OCI-LY3 (cell line): ENCODE measurements at regions not wholly inside any gene's neighbourhood (a gene's known extent, or its start where the extent isn't known, plus 50 kb on each side); places are given as distances from the start of the nearest gene placed in this dataset.

Experiments
- H2AFZ ChIP-seq: fragments of 200-600, 300-600 bp; shearing (Covaris generic); 2 replicates; pipeline ENCODE4 v1.6.0; 2014; ENCODE audit warnings: antibody characterized with exemption, low read depth, low read length
- H3K27ac ChIP-seq: fragments of 200-600, 300-600 bp; sonication (generic); 2 replicates; pipeline ENCODE4 v1.5.1; 2014; ENCODE audit warnings: mild to moderate bottlenecking, low read length, moderate library complexity, mixed read lengths
- H3K27me3 ChIP-seq: fragments of 200-600, 300-600 bp; sonication (generic); 2 replicates; pipeline ENCODE4 v1.6.1; 2014; ENCODE audit warnings: low read depth, low read length, mixed read lengths
- H3K36me3 ChIP-seq: fragments of 200-600, 300-600 bp; sonication (generic); replicated peaks from 2 replicates; pipeline ENCODE3; 2014; ENCODE audit warnings: low read depth, low read length, mixed read lengths
- H3K4me1 ChIP-seq: fragments of 300-600, 200-600 bp; sonication (generic); 2 replicates; pipeline ENCODE4 v1.6.1; 2014; ENCODE audit warnings: low read length, mixed read lengths
- H3K4me2 ChIP-seq: fragments of 200-600, 300-600 bp; sonication (generic); 2 replicates; pipeline ENCODE4 v1.6.1; 2014; ENCODE audit warnings: low read length, mixed read lengths
- H3K4me3 ChIP-seq: fragments of 300-600, 200-600 bp; sonication (generic); 2 replicates; pipeline ENCODE4 v1.5.1; 2014; ENCODE audit warnings: antibody characterized with exemption, mild to moderate bottlenecking, low read length, moderate library complexity
- H3K79me2 ChIP-seq: fragments of 300-600, 200-600 bp; shearing (Covaris generic); 2 replicates; pipeline ENCODE4 v1.6.1; 2014; ENCODE audit warnings: mild to moderate bottlenecking, low read length, mixed read lengths
- H3K9ac ChIP-seq: fragments of 300-600, 200-600 bp; shearing (Covaris generic); 2 replicates; pipeline ENCODE4 v1.6.0; 2014; ENCODE audit warnings: mild to moderate bottlenecking, low read length, moderate library complexity
- H3K9me3 ChIP-seq: fragments of 200-600, 300-600 bp; shearing (Covaris generic); 2 replicates; pipeline ENCODE4 v1.6.1; 2014; ENCODE audit warnings: low read length, mixed read lengths; ENCODE audit not compliant: insufficient read depth
- H4K20me1 ChIP-seq: fragments of 200-600, 300-600 bp; sonication (generic); 2 replicates; pipeline ENCODE4 v1.6.1; 2016; ENCODE audit warnings: low read length, mixed read lengths; ENCODE audit not compliant: insufficient read depth
- CTCF ChIP-seq: fragments of 200-600, 300-600 bp; sonication (generic); IDR thresholded peaks from 2 replicates; pipeline ENCODE4 v1.5.1; 2014; ENCODE audit warnings: antibody characterized with exemption, low read length, low read depth
- EZH2phosphoT487 ChIP-seq: fragments of 200-600 bp; shearing (Covaris generic); IDR thresholded peaks from 2 replicates; pipeline ENCODE4 v1.6.1; 2018; ENCODE audit warnings: antibody characterized with exemption, mixed run types, low read depth

- Histone ChIP-seq H2AFZ (no peak overlapping the region), H3K4me3 (no peak overlapping the region), H3K36me3 (no peaks in the 10 kb centered on the region), H3K4me2 (no peak overlapping the region), H3K9ac (no peak overlapping the region), H3K79me2 (no peaks in the 10 kb centered on the region), H3K27ac (no peak overlapping the region), H3K4me1 (no peaks in the 10 kb centered on the region), H3K9me3 (no peaks in the 10 kb centered on the region), H3K27me3 (no peaks in the 10 kb centered on the region), H4K20me1 (no peaks in the 10 kb centered on the region)
- TF ChIP-seq CTCF (no peak), EZH2phosphoT487 (no peak)
These were observed 181.9 kb upstream of the TRAM1L1 start for GRCh38 chr4:117267317-117267716.

- Histone ChIP-seq H3K4me1 (no peaks in the 10 kb centered on the region), H3K4me3 (no peak overlapping the region), H3K79me2 (no peaks in the 10 kb centered on the region), H3K27me3 (no peaks in the 10 kb centered on the region), H3K27ac (no peak overlapping the region), H3K9me3 (no peaks in the 10 kb centered on the region), H2AFZ (no peak overlapping the region), H4K20me1 (no peaks in the 10 kb centered on the region), H3K36me3 (no peaks in the 10 kb centered on the region), H3K9ac (no peak overlapping the region), H3K4me2 (no peak overlapping the region)
- TF ChIP-seq CTCF = no peak
- TF ChIP-seq EZH2phosphoT487 = no peak
These were observed 199.4 kb upstream of the TRAM1L1 start for GRCh38 chr4:117284736-117285135.

DNA sequence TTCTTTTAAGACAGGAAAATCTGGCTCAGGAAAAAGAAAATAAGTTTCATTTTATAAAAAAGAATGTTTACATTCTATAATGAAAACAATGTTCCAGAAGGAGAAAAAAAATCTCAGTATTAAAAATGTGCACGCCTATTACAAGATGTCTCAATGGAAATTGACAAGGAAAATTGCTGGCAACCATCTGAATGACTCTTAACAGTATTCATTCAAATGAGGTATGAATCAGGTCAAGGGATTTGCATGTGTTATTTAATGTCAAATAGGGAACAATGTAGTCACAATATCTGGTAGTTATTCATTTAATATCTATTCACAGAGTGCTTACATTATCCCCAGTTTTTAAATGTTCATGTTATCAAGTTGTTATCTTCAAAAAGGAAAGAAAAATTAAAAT is 208.4 kb upstream of the TRAM1L1 start:
- no peak for TF ChIP-seq CTCF
- TF ChIP-seq EZH2phosphoT487 = no peak

DNA sequence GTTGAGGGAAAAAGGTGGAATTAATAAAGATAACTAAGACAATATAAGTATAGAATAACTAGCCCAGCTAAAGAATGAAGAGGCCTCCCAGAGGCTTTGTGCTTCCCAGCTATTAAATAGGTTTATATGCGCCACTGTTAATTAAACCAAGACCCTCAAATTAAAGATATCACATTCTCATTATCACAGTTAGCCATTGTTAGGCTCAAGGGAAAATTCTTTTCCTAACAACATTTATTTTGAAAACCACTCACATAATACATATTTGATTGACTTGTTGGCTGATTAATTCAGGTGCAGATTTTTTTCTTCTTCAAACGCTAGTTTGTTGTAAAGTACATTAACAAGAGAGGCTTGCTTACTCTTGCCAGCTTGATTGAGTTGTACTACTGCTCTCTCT is 216.8 kb upstream of the TRAM1L1 start:
- no peak overlapping the region for H2AFZ ChIP-seq
- H3K4me1 ChIP-seq = no peaks in the 10 kb centered on the region
- no peak overlapping the region for H3K9ac ChIP-seq
- no peaks in the 10 kb centered on the region for H3K79me2 ChIP-seq
- H3K27ac ChIP-seq = no peak overlapping the region
- H3K27me3 ChIP-seq = no peaks in the 10 kb centered on the region
- H3K4me3 ChIP-seq = no peak overlapping the region
- H3K4me2 ChIP-seq = no peak overlapping the region
- no peaks in the 10 kb centered on the region for H4K20me1 ChIP-seq
- TF ChIP-seq CTCF (no peak), EZH2phosphoT487 (no peak)
- H3K36me3 ChIP-seq = no peaks in the 10 kb centered on the region
- no peaks in the 10 kb centered on the region for H3K9me3 ChIP-seq

More for the DNA sequence above, 208.4 kb upstream of the TRAM1L1 start:
- H3K9ac ChIP-seq = no peak overlapping the region
- H3K27ac ChIP-seq = no peak overlapping the region
- H3K4me3 ChIP-seq = no peak overlapping the region
- H2AFZ ChIP-seq = no peak overlapping the region
- no peaks in the 10 kb centered on the region for H3K27me3 ChIP-seq
- H3K36me3 ChIP-seq = no peaks in the 10 kb centered on the region
- H3K4me2 ChIP-seq = no peak overlapping the region
- no peaks in the 10 kb centered on the region for H3K4me1 ChIP-seq
- H3K79me2 ChIP-seq = no peaks in the 10 kb centered on the region
- no peaks in the 10 kb centered on the region for H4K20me1 ChIP-seq
- H3K9me3 ChIP-seq = no peaks in the 10 kb centered on the region
